ENCODE measurements at regions not wholly inside any gene's neighbourhood (a gene's known extent, or its start where the extent isn't known, plus 50 kb on each side); places are given as distances from the start of the nearest gene placed in this dataset.

DNA sequence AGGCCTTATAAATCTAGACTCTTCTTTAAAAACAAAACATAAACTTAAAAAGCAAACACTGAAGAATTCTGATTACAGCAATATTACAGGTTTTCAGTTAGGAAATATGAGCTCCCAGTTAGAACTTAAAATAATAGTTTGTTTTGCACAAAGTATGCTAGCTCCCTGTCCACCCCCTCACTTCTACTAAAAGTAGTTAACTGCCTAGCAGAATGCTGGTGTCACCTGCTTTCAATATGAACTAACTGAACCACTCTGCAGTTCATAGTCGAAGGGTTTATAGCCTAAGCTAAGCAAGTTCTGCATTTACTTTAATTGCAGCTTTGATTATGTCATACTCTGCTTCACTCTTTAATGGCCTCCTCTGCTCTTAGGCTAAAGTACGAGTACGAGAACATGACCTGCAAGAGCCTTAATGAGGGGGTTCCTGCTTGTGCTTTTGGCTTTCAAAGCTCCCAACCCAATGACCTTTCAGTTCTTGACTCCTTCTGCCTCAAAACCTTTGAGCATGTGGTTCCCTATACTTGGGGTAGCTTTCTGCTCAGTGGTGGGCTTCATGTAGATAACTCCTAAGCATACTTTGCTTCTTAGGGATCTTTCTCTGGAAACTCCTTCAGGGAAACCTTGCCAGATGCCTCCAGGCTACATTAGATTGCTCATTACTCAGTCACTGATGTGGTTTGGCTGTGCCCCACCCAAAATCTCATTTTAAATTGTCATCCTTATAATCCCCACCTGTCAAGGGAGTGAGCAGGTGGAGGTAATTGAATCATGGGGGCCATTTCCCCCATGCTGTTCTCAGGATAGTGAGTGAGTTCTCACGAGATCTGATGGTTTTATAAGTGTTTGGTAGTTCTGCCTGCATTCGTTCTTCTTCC lies 278.9 kb upstream of the ARGLU1 start:
- no peak for ATAC-seq

DNA sequence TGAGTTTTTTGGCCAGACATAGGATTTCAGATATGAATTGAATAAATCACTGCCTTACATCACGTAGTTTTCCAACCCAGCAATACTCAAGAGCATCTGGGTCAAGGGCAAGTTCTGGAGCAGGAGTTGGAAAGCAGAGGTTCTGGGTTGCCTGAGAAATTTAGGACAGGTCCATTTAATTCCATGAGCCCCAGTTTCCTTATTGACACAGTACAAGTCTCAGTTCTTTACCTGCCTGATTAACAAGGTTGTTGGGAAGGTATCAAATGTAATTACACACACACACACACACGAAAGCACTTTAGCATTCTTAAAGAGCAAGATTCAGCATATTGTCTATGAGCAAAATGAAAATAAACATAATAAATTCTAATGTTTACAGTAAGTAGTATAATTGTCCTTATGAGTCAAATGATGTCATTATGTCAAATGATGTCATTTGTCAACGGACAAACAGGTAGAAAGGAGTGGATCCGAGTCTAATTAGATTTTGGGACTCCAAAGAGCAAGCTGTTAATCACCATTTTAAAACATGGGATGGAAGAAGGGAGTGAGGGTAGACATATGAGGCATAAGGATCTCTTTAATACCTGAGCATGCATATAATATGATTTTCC lies 268.4 kb upstream of the ARGLU1 start:
- ChIA-PET CTCF (interaction anchor here (0.6 kb wide), 1 partner anchor 52 kb away, joined by 3 read pairs; no protein-coding TSS in a partner anchor), POLR2A (no interaction called here)
- Mint-ChIP-seq H3K36me3 (peaks cover 41% of the 10 kb centered on the region), H3K4me1 (peaks cover 14% of the 10 kb centered on the region), H3K27me3 (ENCODE audit: low read depth) (peaks cover 10% of the 10 kb centered on the region; the same call in 1 of the 2 replicates), H3K9me3 (peaks cover 44% of the 10 kb centered on the region), H3K4me3 (no peak overlapping the region), H3K27ac (no peak overlapping the region)
- DNase-seq (ENCODE audit: low spot score) (no peak), ATAC-seq (no peak)
- TF ChIP-seq, protein P1, sequence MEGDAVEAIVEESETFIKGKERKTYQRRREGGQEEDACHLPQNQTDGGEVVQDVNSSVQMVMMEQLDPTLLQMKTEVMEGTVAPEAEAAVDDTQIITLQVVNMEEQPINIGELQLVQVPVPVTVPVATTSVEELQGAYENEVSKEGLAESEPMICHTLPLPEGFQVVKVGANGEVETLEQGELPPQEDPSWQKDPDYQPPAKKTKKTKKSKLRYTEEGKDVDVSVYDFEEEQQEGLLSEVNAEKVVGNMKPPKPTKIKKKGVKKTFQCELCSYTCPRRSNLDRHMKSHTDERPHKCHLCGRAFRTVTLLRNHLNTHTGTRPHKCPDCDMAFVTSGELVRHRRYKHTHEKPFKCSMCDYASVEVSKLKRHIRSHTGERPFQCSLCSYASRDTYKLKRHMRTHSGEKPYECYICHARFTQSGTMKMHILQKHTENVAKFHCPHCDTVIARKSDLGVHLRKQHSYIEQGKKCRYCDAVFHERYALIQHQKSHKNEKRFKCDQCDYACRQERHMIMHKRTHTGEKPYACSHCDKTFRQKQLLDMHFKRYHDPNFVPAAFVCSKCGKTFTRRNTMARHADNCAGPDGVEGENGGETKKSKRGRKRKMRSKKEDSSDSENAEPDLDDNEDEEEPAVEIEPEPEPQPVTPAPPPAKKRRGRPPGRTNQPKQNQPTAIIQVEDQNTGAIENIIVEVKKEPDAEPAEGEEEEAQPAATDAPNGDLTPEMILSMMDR (IDR thresholded peaks at IDR 0.05): no peak
- no peak for TF ChIP-seq MYBL2 (CRISPR knock-in tag; IDR thresholded peaks at IDR 0.05)
- no peak for TF ChIP-seq FOXK1 (CRISPR knock-in tag; IDR thresholded peaks at IDR 0.05)
- TF ChIP-seq CBFB (CRISPR knock-in tag; IDR thresholded peaks at IDR 0.05; ENCODE audit: low read depth): no peak
- no peak for TF ChIP-seq FOXJ3 (CRISPR knock-in tag; IDR thresholded peaks at IDR 0.05; ENCODE audit: borderline replicate concordance)
- TF ChIP-seq, protein P2, sequence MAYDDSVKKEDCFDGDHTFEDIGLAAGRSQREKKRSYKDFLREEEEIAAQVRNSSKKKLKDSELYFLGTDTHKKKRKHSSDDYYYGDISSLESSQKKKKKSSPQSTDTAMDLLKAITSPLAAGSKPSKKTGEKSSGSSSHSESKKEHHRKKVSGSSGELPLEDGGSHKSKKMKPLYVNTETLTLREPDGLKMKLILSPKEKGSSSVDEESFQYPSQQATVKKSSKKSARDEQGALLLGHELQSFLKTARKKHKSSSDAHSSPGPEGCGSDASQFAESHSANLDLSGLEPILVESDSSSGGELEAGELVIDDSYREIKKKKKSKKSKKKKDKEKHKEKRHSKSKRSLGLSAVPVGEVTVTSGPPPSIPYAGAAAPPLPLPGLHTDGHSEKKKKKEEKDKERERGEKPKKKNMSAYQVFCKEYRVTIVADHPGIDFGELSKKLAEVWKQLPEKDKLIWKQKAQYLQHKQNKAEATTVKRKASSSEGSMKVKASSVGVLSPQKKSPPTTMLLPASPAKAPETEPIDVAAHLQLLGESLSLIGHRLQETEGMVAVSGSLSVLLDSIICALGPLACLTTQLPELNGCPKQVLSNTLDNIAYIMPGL (CRISPR knock-in tag; IDR thresholded peaks at IDR 0.05): no peak
- TF ChIP-seq ZNF671 (CRISPR knock-in tag; IDR thresholded peaks at IDR 0.05): no peak
- TF ChIP-seq HMGA2 (CRISPR knock-in tag; IDR thresholded peaks at IDR 0.05): no peak
- no peak for TF ChIP-seq TEAD1 (CRISPR knock-in tag; IDR thresholded peaks at IDR 0.05)
- TF ChIP-seq JUN (CRISPR knock-in tag; IDR thresholded peaks at IDR 0.05): no peak
- no peak for TF ChIP-seq MXD4 (CRISPR knock-in tag; IDR thresholded peaks at IDR 0.05; ENCODE audit: borderline replicate concordance)
- TF ChIP-seq, protein P3, sequence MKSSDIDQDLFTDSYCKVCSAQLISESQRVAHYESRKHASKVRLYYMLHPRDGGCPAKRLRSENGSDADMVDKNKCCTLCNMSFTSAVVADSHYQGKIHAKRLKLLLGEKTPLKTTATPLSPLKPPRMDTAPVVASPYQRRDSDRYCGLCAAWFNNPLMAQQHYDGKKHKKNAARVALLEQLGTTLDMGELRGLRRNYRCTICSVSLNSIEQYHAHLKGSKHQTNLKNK (CRISPR knock-in tag; IDR thresholded peaks at IDR 0.05): no peak
- TF ChIP-seq ZNF121 (CRISPR knock-in tag; IDR thresholded peaks at IDR 0.05): no peak
- TF ChIP-seq, protein P4, sequence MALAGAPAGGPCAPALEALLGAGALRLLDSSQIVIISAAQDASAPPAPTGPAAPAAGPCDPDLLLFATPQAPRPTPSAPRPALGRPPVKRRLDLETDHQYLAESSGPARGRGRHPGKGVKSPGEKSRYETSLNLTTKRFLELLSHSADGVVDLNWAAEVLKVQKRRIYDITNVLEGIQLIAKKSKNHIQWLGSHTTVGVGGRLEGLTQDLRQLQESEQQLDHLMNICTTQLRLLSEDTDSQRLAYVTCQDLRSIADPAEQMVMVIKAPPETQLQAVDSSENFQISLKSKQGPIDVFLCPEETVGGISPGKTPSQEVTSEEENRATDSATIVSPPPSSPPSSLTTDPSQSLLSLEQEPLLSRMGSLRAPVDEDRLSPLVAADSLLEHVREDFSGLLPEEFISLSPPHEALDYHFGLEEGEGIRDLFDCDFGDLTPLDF (CRISPR knock-in tag; IDR thresholded peaks at IDR 0.05): no peak
- no peak for TF ChIP-seq IRF2 (CRISPR knock-in tag; IDR thresholded peaks at IDR 0.05; ENCODE audit: borderline replicate concordance, low read depth)
- no peak for TF ChIP-seq ZNF317 (CRISPR knock-in tag; IDR thresholded peaks at IDR 0.05; ENCODE audit: borderline replicate concordance, low read depth)

More for the DNA sequence above, 278.9 kb upstream of the ARGLU1 start:
- Mint-ChIP-seq H3K27me3 (ENCODE audit: low read depth) (peaks cover 17% of the 10 kb centered on the region), H3K9me3 (peaks cover 5% of the 10 kb centered on the region; the same call in 1 of the 2 replicates), H3K4me3 (no peak overlapping the region), H3K27ac (no peak overlapping the region), H3K4me1 (peaks cover 35% of the 10 kb centered on the region), H3K36me3 (no peaks in the 10 kb centered on the region)
- TF ChIP-seq, protein P5, sequence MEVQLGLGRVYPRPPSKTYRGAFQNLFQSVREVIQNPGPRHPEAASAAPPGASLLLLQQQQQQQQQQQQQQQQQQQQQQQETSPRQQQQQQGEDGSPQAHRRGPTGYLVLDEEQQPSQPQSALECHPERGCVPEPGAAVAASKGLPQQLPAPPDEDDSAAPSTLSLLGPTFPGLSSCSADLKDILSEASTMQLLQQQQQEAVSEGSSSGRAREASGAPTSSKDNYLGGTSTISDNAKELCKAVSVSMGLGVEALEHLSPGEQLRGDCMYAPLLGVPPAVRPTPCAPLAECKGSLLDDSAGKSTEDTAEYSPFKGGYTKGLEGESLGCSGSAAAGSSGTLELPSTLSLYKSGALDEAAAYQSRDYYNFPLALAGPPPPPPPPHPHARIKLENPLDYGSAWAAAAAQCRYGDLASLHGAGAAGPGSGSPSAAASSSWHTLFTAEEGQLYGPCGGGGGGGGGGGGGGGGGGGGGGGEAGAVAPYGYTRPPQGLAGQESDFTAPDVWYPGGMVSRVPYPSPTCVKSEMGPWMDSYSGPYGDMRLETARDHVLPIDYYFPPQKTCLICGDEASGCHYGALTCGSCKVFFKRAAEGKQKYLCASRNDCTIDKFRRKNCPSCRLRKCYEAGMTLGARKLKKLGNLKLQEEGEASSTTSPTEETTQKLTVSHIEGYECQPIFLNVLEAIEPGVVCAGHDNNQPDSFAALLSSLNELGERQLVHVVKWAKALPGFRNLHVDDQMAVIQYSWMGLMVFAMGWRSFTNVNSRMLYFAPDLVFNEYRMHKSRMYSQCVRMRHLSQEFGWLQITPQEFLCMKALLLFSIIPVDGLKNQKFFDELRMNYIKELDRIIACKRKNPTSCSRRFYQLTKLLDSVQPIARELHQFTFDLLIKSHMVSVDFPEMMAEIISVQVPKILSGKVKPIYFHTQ (CRISPR knock-in tag; IDR thresholded peaks at IDR 0.05): no peak
- TF ChIP-seq, protein P6, sequence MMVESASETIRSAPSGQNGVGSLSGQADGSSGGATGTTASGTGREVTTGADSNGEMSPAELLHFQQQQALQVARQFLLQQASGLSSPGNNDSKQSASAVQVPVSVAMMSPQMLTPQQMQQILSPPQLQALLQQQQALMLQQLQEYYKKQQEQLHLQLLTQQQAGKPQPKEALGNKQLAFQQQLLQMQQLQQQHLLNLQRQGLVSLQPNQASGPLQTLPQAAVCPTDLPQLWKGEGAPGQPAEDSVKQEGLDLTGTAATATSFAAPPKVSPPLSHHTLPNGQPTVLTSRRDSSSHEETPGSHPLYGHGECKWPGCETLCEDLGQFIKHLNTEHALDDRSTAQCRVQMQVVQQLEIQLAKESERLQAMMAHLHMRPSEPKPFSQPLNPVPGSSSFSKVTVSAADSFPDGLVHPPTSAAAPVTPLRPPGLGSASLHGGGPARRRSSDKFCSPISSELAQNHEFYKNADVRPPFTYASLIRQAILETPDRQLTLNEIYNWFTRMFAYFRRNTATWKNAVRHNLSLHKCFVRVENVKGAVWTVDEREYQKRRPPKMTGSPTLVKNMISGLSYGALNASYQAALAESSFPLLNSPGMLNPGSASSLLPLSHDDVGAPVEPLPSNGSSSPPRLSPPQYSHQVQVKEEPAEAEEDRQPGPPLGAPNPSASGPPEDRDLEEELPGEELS (CRISPR knock-in tag; IDR thresholded peaks at IDR 0.05): no peak
- TF ChIP-seq TEAD4 (CRISPR knock-in tag; IDR thresholded peaks at IDR 0.05): no peak
- ChIA-PET POLR2A (no interaction called here), CTCF (no interaction called here)
- DNase-seq (ENCODE audit: low spot score): no peak
